H1 (cell line): ENCODE measurements at regions not wholly inside any gene's neighbourhood (a gene's known extent, or its start where the extent isn't known, plus 50 kb on each side); places are given as distances from the start of the nearest gene placed in this dataset.

Source experiments
- CTCF ChIA-PET: fragments of 300-600 bp; sonication (Branson Sonifier 250); formaldehyde crosslinking; loops from one replicate; lab custom pipeline; 2021; ENCODE audit not compliant: partially characterized antibody; lab: Charles Lee
- POLR2A ChIA-PET: fragments of 300-600 bp; sonication (Branson Sonifier 250); formaldehyde crosslinking; loops from one replicate; lab custom pipeline; 2021; ENCODE audit warnings: inconsistent platforms; ENCODE audit not compliant: partially characterized antibody; lab: Charles Lee
- DNase-seq, 2 experiments: peaks; one replicate each; pipeline versions ENCODE4 v3.0.0 to v3.0.0-alpha.2; 2010 to 2022; ENCODE audit warnings: low spot score in 2 of 2, low read depth in 1 of 2, mixed read lengths in 1 of 2
- FAIRE-seq: peaks from 2 replicates; lab custom pipeline; 2011; peaks lifted over from hg19 to GRCh38; lab: Jason Lieb, UNC
- H2AFZ ChIP-seq: 2 replicates; pipeline ENCODE4 v1.8.1; 2012; ENCODE audit warnings: low read length, inconsistent platforms
- H2AK5ac ChIP-seq: 2 replicates; pipeline ENCODE4 v1.6.1; 2013; ENCODE audit warnings: low read depth, low read length
- H2BK120ac ChIP-seq: replicated peaks from 2 replicates; pipeline ENCODE3; 2013; ENCODE audit warnings: low read depth, low read length, inconsistent platforms
- H2BK12ac ChIP-seq: 2 replicates; pipeline ENCODE4 v1.6.1; 2013; ENCODE audit warnings: low read depth, low read length
- H2BK15ac ChIP-seq: 2 replicates; pipeline ENCODE4 v1.6.1; 2013; ENCODE audit warnings: low read length
- H2BK20ac ChIP-seq: 2 replicates; pipeline ENCODE4 v1.6.1; 2013; ENCODE audit warnings: low read length
- H2BK5ac ChIP-seq: 2 replicates; pipeline ENCODE4 v1.6.1; 2013; ENCODE audit warnings: low read depth, low read length
- H3K14ac ChIP-seq: 2 replicates; pipeline ENCODE4 v1.6.1; 2013; ENCODE audit warnings: inconsistent platforms; ENCODE audit not compliant: insufficient read length
- H3K18ac ChIP-seq: 2 replicates; pipeline ENCODE4 v1.6.1; 2013; ENCODE audit warnings: low read length; ENCODE audit errors: extremely low read depth
- H3K23ac ChIP-seq: 2 replicates; pipeline ENCODE4 v1.6.1; 2013; ENCODE audit warnings: inconsistent platforms; ENCODE audit not compliant: insufficient read length
- H3K23me2 ChIP-seq: 2 replicates; pipeline ENCODE4 v1.6.1; 2013; ENCODE audit warnings: low read depth, low read length
- H3K27ac ChIP-seq: 2 replicates; pipeline ENCODE4 v1.6.1; 2011; ENCODE audit warnings: low read depth, low read length, inconsistent platforms
- H3K27me3 ChIP-seq, 4 experiments: replicated peaks in 1 of 4; 1 replicate in 1 of 4; 2 replicates in 3 of 4; pipeline versions ENCODE4 v1.6.1 to v1.8.1; 2011 to 2013; ENCODE audit warnings: low read length in 3 of 4, mild to moderate bottlenecking in 3 of 4, inconsistent platforms in 2 of 4, mixed read lengths in 2 of 4, moderate library complexity in 1 of 4; ENCODE audit not compliant: control insufficient read depth in 3 of 4, insufficient read depth in 3 of 4; ENCODE audit errors: extremely low read depth in 1 of 4
- H3K36me3 ChIP-seq, 4 experiments: 2 replicates each; pipeline versions ENCODE4 v1.6.1 to v1.8.1; 2011 to 2013; ENCODE audit warnings: mild to moderate bottlenecking in 4 of 4, low read length in 3 of 4, moderate library complexity in 2 of 4, control low read depth in 1 of 4, inconsistent platforms in 1 of 4; ENCODE audit not compliant: insufficient read depth in 4 of 4, control insufficient read depth in 2 of 4
- H3K4ac ChIP-seq: replicated peaks from 2 replicates; pipeline ENCODE3; 2013; ENCODE audit warnings: low read length, low read depth, mixed read lengths, inconsistent platforms; ENCODE audit not compliant: insufficient read length
- H3K4me1 ChIP-seq, 4 experiments: replicated peaks in 1 of 4; 1 replicate in 1 of 4; 2 replicates in 3 of 4; pipeline versions ENCODE4 v1.6.1 to v1.8.1; 2011 to 2013; ENCODE audit warnings: low read length in 3 of 4, inconsistent platforms in 2 of 4, mixed read lengths in 1 of 4; ENCODE audit not compliant: insufficient read depth in 4 of 4, control insufficient read depth in 3 of 4
- H3K4me2 ChIP-seq, 2 experiments: 2 replicates each; pipeline versions ENCODE4 v1.6.1 to v1.8.1; 2011 to 2013; ENCODE audit warnings: low read depth in 2 of 2, low read length in 2 of 2, control low read depth in 1 of 2, inconsistent platforms in 1 of 2, mild to moderate bottlenecking in 1 of 2; ENCODE audit not compliant: insufficient read depth in 1 of 2
- H3K4me3 ChIP-seq, 4 experiments: fragments of 200-600, 300-600 bp in 1 of 4; sonication (generic), shearing (Covaris generic), sonication (Bioruptor Twin) in 1 of 4; 2 replicates each; pipeline versions ENCODE4 v1.5.1 to v1.8.1; 2011 to 2016; ENCODE audit warnings: low read length in 4 of 4, low read depth in 3 of 4, control low read depth in 2 of 4, inconsistent platforms in 2 of 4, mild to moderate bottlenecking in 2 of 4, mixed read lengths in 1 of 4, moderate library complexity in 1 of 4; ENCODE audit not compliant: insufficient read depth in 2 of 4; ENCODE audit errors: extremely low read depth in 1 of 4
- H3K56ac ChIP-seq: replicated peaks from 2 replicates; pipeline ENCODE3; 2013; ENCODE audit warnings: low read depth, mild to moderate bottlenecking, mixed read lengths, low read length, inconsistent platforms; ENCODE audit not compliant: insufficient read length
- H3K79me1 ChIP-seq: 2 replicates; pipeline ENCODE4 v1.6.1; 2013; ENCODE audit warnings: low read depth, low read length, control low read depth
- H3K79me2 ChIP-seq, 2 experiments: 2 replicates each; pipeline versions ENCODE4 v1.6.1 to v1.8.1; 2012 to 2013; ENCODE audit warnings: low read length in 2 of 2, mild to moderate bottlenecking in 2 of 2, inconsistent platforms in 1 of 2; ENCODE audit not compliant: insufficient read depth in 2 of 2, control insufficient read depth in 1 of 2
- H3K9ac ChIP-seq, 4 experiments: replicated peaks in 1 of 4; 1 replicate in 1 of 4; 2 replicates in 3 of 4; pipeline versions ENCODE4 v1.6.1 to v1.8.1; 2011 to 2013; ENCODE audit warnings: low read depth in 3 of 4, low read length in 3 of 4, control low read depth in 2 of 4, mild to moderate bottlenecking in 2 of 4, moderate library complexity in 2 of 4, inconsistent platforms in 1 of 4; ENCODE audit errors: extremely low read depth in 1 of 4
- H3K9me3 ChIP-seq, 2 experiments: 2 replicates each; pipeline versions ENCODE4 v1.6.1 to v1.8.1; 2012 to 2013; ENCODE audit warnings: mild to moderate bottlenecking in 2 of 2, moderate library complexity in 2 of 2, control low read depth in 1 of 2, inconsistent platforms in 1 of 2, low read depth in 1 of 2, low read length in 1 of 2, mixed read lengths in 1 of 2; ENCODE audit not compliant: insufficient read depth in 2 of 2
- H4K20me1 ChIP-seq, 2 experiments: replicated peaks in 1 of 2; 2 replicates each; pipeline versions ENCODE3 to v1.8.1; 2011 to 2013; ENCODE audit warnings: inconsistent platforms in 2 of 2, low read length in 2 of 2, mild to moderate bottlenecking in 1 of 2; ENCODE audit not compliant: insufficient read depth in 2 of 2, control insufficient read depth in 1 of 2
- H4K5ac ChIP-seq: 2 replicates; pipeline ENCODE4 v1.6.1; 2013; ENCODE audit warnings: low read length, low read depth, mixed read lengths, inconsistent platforms; ENCODE audit not compliant: insufficient read length
- H4K8ac ChIP-seq: 2 replicates; pipeline ENCODE4 v1.8.0; 2013; ENCODE audit warnings: mild to moderate bottlenecking, moderate library complexity, low read length, inconsistent platforms; ENCODE audit not compliant: insufficient read depth; ENCODE audit errors: extremely low read depth
- H4K91ac ChIP-seq: replicated peaks from 2 replicates; pipeline ENCODE3; 2013; ENCODE audit warnings: low read length, mixed read lengths, inconsistent platforms; ENCODE audit not compliant: insufficient read length
- ASH2L ChIP-seq: fragments of 200-600, 300-600 bp; sonication (generic); IDR thresholded peaks from one replicate; pipeline ENCODE4 v1.7.1; 2017; ENCODE audit warnings: low read length
- GTF2F1 ChIP-seq: IDR thresholded peaks from 2 replicates; pipeline ENCODE4 v1.6.1; 2012; ENCODE audit warnings: low read depth, low read length, improper control_type of control experiment, borderline replicate concordance
- HDAC2 ChIP-seq, 2 experiments: fragments of 300-600 bp in 1 of 2; sonication (generic) in 1 of 2; IDR thresholded peaks; 2 replicates each; pipeline ENCODE4 v1.6.1; 2011 to 2012; ENCODE audit warnings: low read depth in 2 of 2, low read length in 2 of 2, mild to moderate bottlenecking in 2 of 2, moderate library complexity in 2 of 2, borderline replicate concordance in 1 of 2, inconsistent platforms in 1 of 2
- NRF1 ChIP-seq: IDR thresholded peaks from 2 replicates; pipeline ENCODE4 v1.6.1; 2011; ENCODE audit warnings: mild to moderate bottlenecking, low read depth, low read length, improper control_type of control experiment
- TBP ChIP-seq: IDR thresholded peaks from 2 replicates; pipeline ENCODE4 v1.6.1; 2011; ENCODE audit warnings: low read depth, low read length, improper control_type of control experiment
- WGBS, 2 experiments: shearing (Covaris generic) in 1 of 2; methylation state at CpG; one replicate each; pipeline versions ENCODE4 v1.1.6 to v1.1.7; 2013 to 2015; ENCODE audit warnings: low lambda C conversion rate in 2 of 2, mixed read lengths in 2 of 2, inconsistent platforms in 1 of 2, low coverage in 1 of 2, missing lambda C conversion rate in 1 of 2; ENCODE audit not compliant: insufficient replicate concordance in 2 of 2, insufficient coverage in 1 of 2, insufficient read length in 1 of 2; ENCODE audit errors: extremely low coverage in 1 of 2, missing lambda C conversion rate in 1 of 2; 5-methylcytosine and 5-hydroxymethylcytosine counted together

DNA sequence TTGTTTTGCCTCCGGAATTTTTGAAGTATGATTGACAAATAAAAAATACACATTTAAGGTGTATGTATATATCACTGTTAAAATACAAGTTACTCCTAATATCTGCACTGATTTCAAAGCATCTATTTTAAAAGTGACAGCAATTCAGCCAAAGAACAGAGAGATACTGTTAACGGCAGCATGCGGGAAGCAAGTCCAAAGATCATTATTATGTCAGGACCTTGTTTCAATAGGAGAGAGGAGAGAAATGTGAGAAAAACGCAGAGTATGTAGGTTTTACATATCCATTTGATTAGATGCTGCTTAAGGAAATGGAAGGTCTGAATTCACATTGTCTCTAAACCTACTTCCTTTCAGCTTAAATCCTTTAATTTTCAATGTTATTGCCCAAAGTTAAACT lies 545.5 kb upstream of the SLC8A1 start:
- CTCF ChIA-PET = no interaction called here
- Histone ChIP-seq H4K91ac (no peak overlapping the region), H2BK15ac (no peak overlapping the region), H3K4me2 (no peak overlapping the region), H2BK12ac (no peak overlapping the region), H2AFZ (peak overlapping the region; percentile 37; the same call in 1 of the 2 replicates), H3K23me2 (no peaks in the 10 kb centered on the region), H3K18ac (no peak overlapping the region), H3K4ac (no peak overlapping the region), H2BK5ac (no peak overlapping the region), H3K79me2 (no peaks in the 10 kb centered on the region), H4K8ac (no peak overlapping the region), H2BK20ac (no peak overlapping the region), H2BK120ac (no peak overlapping the region), H3K23ac (no peak overlapping the region), H3K9me3 (no peaks in the 10 kb centered on the region), H3K9ac (no peak overlapping the region), H3K4me1 (no peaks in the 10 kb centered on the region), H3K79me1 (no peaks in the 10 kb centered on the region), H3K14ac (no peak overlapping the region), H3K27ac (no peak overlapping the region), H3K4me3 (no peak overlapping the region), H2AK5ac (no peak overlapping the region), H4K20me1 (no peaks in the 10 kb centered on the region), H3K27me3 (no peaks in the 10 kb centered on the region), H3K36me3 (no peaks in the 10 kb centered on the region), H4K5ac (no peak overlapping the region), H3K56ac (no peak overlapping the region)
- DNase-seq (no peak), FAIRE-seq (no peak)
- TF ChIP-seq HDAC2 (IDR thresholded peaks at IDR 0.05; ENCODE audit: borderline replicate concordance in 1 of 2, low read depth in 2 of 2, low read length in 2 of 2) (no peak), ASH2L (no peak), NRF1 (no peak), GTF2F1 (no peak), TBP (no peak)
- POLR2A ChIA-PET = no interaction called here
- WGBS, 2 experiments = 88% methylated on average over 4 of the region's 4 CpGs; no CpG with 5 or more reads in 1 of the 2 experiments
